ENCODE measurements at regions not wholly inside any gene's neighbourhood (a gene's known extent, or its start where the extent isn't known, plus 50 kb on each side); places are given as distances from the start of the nearest gene placed in this dataset.

GRCh38 chrX:28099166-28099565 lies 117.9 kb upstream of the DCAF8L1 start:
- TF ChIP-seq, protein P1, sequence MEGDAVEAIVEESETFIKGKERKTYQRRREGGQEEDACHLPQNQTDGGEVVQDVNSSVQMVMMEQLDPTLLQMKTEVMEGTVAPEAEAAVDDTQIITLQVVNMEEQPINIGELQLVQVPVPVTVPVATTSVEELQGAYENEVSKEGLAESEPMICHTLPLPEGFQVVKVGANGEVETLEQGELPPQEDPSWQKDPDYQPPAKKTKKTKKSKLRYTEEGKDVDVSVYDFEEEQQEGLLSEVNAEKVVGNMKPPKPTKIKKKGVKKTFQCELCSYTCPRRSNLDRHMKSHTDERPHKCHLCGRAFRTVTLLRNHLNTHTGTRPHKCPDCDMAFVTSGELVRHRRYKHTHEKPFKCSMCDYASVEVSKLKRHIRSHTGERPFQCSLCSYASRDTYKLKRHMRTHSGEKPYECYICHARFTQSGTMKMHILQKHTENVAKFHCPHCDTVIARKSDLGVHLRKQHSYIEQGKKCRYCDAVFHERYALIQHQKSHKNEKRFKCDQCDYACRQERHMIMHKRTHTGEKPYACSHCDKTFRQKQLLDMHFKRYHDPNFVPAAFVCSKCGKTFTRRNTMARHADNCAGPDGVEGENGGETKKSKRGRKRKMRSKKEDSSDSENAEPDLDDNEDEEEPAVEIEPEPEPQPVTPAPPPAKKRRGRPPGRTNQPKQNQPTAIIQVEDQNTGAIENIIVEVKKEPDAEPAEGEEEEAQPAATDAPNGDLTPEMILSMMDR (IDR thresholded peaks at IDR 0.05; ENCODE audit: insufficient read depth, low read length, poor library complexity, severe bottlenecking) = no peak
- no peak for DNase-seq (ENCODE audit: extremely low read depth, insufficient read length)
- Histone ChIP-seq H3K27me3 (replicated peaks; ENCODE audit: control insufficient read depth, insufficient read depth, low read length) (no peaks in the 10 kb centered on the region), H3K4me3 (replicated peaks; ENCODE audit: low read depth, low read length) (no peak overlapping the region), H3K36me3 (ENCODE audit: control insufficient read depth, insufficient read depth, low read length) (no peaks in the 10 kb centered on the region)

DNA sequence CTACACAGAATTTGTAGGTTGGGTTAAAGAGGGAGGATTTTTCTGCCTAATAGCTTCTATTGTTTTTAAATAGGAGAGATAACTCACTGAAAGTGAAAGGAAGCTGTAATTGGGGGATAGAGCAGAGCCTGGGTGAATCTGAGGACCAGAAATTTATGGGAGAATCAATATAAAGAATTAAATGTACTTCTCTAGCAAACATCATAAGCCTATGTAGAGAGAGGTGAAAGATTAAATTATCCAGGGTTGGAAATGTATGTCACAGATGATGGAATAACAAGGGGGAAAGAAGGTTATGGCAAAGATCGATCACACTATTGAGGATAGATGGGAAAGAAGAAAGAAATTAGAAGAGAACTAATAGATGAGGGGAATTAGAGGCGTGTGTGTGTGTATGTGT lies 104.4 kb upstream of the DCAF8L1 start:
- Histone ChIP-seq H3K4me3 (replicated peaks; ENCODE audit: low read depth, low read length) (no peak overlapping the region), H3K27me3 (replicated peaks; ENCODE audit: control insufficient read depth, insufficient read depth, low read length) (no peaks in the 10 kb centered on the region), H3K36me3 (ENCODE audit: control insufficient read depth, insufficient read depth, low read length) (no peaks in the 10 kb centered on the region)
- no peak for DNase-seq (ENCODE audit: extremely low read depth, insufficient read length)
- TF ChIP-seq, protein P1 (IDR thresholded peaks at IDR 0.05; ENCODE audit: insufficient read depth, low read length, poor library complexity, severe bottlenecking) = no peak

DNA sequence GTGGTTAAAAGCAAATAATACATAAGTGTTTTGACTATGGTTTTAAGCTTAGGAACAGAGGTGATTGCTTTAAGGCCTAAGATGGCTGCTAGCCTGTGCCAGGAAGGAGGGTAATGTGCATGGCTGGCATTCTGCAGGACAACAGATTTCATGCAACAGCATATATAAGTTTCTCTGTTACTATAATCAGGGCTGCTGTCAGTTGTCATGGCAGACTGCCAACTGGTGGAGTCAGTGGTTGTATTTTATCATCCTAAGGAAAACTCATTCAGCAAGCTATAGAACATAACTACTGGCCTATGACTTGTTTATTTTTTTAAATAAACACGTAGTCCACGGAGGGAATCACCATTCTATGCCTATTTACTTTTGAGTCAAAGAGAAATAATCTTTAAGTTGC lies 77.7 kb upstream of the DCAF8L1 start:
- H3K36me3 ChIP-seq (ENCODE audit: control insufficient read depth, insufficient read depth, low read length) = no peaks in the 10 kb centered on the region
- TF ChIP-seq, protein P1 (IDR thresholded peaks at IDR 0.05; ENCODE audit: insufficient read depth, low read length, poor library complexity, severe bottlenecking) = no peak

GRCh38 chrX:28042826-28043564 lies 61.7 kb upstream of the DCAF8L1 start:
- Histone ChIP-seq H3K4me3 (replicated peaks; ENCODE audit: low read depth, low read length) (no peak overlapping the region), H3K27me3 (replicated peaks; ENCODE audit: control insufficient read depth, insufficient read depth, low read length) (no peaks in the 10 kb centered on the region), H3K36me3 (ENCODE audit: control insufficient read depth, insufficient read depth, low read length) (no peaks in the 10 kb centered on the region)
- TF ChIP-seq, protein P1 (IDR thresholded peaks at IDR 0.05; ENCODE audit: insufficient read depth, low read length, poor library complexity, severe bottlenecking) = no peak
- DNase-seq (ENCODE audit: extremely low read depth, insufficient read length) = no peak

More for the DNA sequence above, 77.7 kb upstream of the DCAF8L1 start:
- H3K4me3 ChIP-seq (replicated peaks; ENCODE audit: low read depth, low read length) = no peak overlapping the region
- no peak for DNase-seq (ENCODE audit: extremely low read depth, insufficient read length)
- H3K27me3 ChIP-seq (replicated peaks; ENCODE audit: control insufficient read depth, insufficient read depth, low read length) = no peaks in the 10 kb centered on the region

DNA sequence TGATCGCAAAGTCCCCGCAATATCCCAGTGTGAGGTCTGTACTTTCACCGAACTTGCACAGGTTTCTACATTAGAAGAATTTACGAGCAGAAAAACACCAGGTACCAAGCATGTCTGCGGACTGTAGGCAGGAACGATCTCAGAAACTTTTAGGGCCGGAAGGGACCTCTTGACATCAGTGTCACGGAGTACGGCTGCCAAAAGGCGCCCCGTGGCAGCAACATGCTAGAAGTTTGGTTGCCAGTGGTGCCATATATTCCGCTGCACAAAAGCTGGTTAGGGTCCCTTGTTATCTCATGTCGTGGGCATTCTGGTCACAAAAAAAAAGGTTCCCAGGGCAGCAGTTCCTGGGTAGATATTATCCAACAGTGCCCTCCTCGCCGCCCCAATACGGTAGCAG lies 61.0 kb upstream of the DCAF8L1 start:
- DNase-seq (ENCODE audit: extremely low read depth, insufficient read length) = no peak
- H3K4me3 ChIP-seq (replicated peaks; ENCODE audit: low read depth, low read length) = no peak overlapping the region
- no peaks in the 10 kb centered on the region for H3K36me3 ChIP-seq (ENCODE audit: control insufficient read depth, insufficient read depth, low read length)
- H3K27me3 ChIP-seq (replicated peaks; ENCODE audit: control insufficient read depth, insufficient read depth, low read length) = no peaks in the 10 kb centered on the region
- TF ChIP-seq, protein P1 (IDR thresholded peaks at IDR 0.05; ENCODE audit: insufficient read depth, low read length, poor library complexity, severe bottlenecking) = no peak
